Endodermal cell (in vitro differentiated cells): ENCODE measurements at regions not wholly inside any gene's neighbourhood (a gene's known extent, or its start where the extent isn't known, plus 50 kb on each side); places are given as distances from the start of the nearest gene placed in this dataset.

Experiments used
- DNase-seq: peaks from one replicate; pipeline ENCODE4 v3.0.0-alpha.2; 2017
- H3K27ac ChIP-seq: 2 replicates; pipeline ENCODE4 v1.5.1; 2013; ENCODE audit warnings: mild to moderate bottlenecking, low read depth, low read length, moderate library complexity
- H3K27me3 ChIP-seq: 2 replicates; pipeline ENCODE4 v1.6.1; 2013; ENCODE audit warnings: mild to moderate bottlenecking, low read length, moderate library complexity; ENCODE audit not compliant: insufficient read depth, control insufficient read depth, poor library complexity, severe bottlenecking
- H3K36me3 ChIP-seq: 2 replicates; pipeline ENCODE4 v1.7.0; 2013; ENCODE audit warnings: mild to moderate bottlenecking, low read length, moderate library complexity; ENCODE audit not compliant: control insufficient read depth, insufficient read depth
- H3K4me1 ChIP-seq: one replicate; pipeline ENCODE4 v1.7.0; 2013; ENCODE audit warnings: low read length; ENCODE audit not compliant: control insufficient read depth, insufficient read depth
- H3K4me3 ChIP-seq: 2 replicates; pipeline ENCODE4 v1.5.1; 2013; ENCODE audit warnings: mild to moderate bottlenecking, low read length, moderate library complexity
- H3K9ac ChIP-seq: 2 replicates; pipeline ENCODE4 v1.6.1; 2013; ENCODE audit warnings: mild to moderate bottlenecking, low read length, moderate library complexity; ENCODE audit not compliant: poor library complexity, severe bottlenecking; ENCODE audit errors: extremely low read depth
- H3K9me3 ChIP-seq: 2 replicates; pipeline ENCODE4 v1.6.1; 2013; ENCODE audit warnings: mild to moderate bottlenecking, low read length, moderate library complexity; ENCODE audit not compliant: control insufficient read depth
- H3K27ac Mint-ChIP-seq: 2 replicates; pipeline ENCODE4 v1.8.0; 2020; ENCODE audit warnings: mixed read lengths
- H3K27me3 Mint-ChIP-seq: 2 replicates; pipeline ENCODE4 v1.8.0; 2021; ENCODE audit warnings: mild to moderate bottlenecking, mixed read lengths; ENCODE audit not compliant: insufficient read depth
- H3K36me3 Mint-ChIP-seq: 2 replicates; pipeline ENCODE4 v1.8.0; 2020; ENCODE audit warnings: low read depth, mixed read lengths
- H3K4me1 Mint-ChIP-seq: 2 replicates; pipeline ENCODE4 v1.8.0; 2020; ENCODE audit warnings: mixed read lengths
- H3K4me3 Mint-ChIP-seq: 2 replicates; pipeline ENCODE4 v1.8.0; 2020; ENCODE audit warnings: mild to moderate bottlenecking, moderate library complexity, mixed read lengths
- H3K9me3 Mint-ChIP-seq: 2 replicates; pipeline ENCODE4 v1.8.0; 2020; ENCODE audit warnings: mild to moderate bottlenecking, mixed read lengths
- WGBS, 2 experiments: methylation state at CpG; one replicate each; pipeline versions ENCODE4 v1.1.5 to v1.1.7; 2013; ENCODE audit warnings: missing lambda C conversion rate in 2 of 2, mixed read lengths in 1 of 2; ENCODE audit not compliant: insufficient coverage in 1 of 2, insufficient read length in 1 of 2; 5-methylcytosine and 5-hydroxymethylcytosine counted together
- TF ChIP-seq, protein P1 (sequence below): fragments of 200-600 bp; sonication (generic); conservative IDR thresholded peaks from 2 replicates; pipeline ENCODE4 v1.5.0; 2021; ENCODE audit warnings: antibody characterized with exemption, mild to moderate bottlenecking

DNA sequence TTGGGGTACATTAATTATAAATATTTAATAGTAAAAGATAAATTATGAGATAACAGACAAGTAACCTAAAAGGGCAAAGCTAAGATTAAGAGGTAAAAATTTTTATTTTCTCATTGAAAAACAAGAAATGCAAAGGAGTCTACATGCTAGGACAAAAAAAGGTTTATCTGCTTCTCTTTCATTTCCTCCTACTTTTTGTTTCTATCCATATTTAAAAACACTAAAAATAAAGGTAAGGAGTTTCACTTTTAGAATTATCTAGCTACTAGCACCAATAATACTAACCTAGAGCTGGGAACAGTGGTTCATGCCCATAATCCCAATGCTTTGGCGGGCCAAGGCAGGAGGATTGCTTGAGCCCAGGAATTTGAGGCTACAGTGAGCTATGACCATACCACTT is 1551.7 kb upstream of the SLC39A10 start:
- Histone ChIP-seq H3K4me3 (no peak overlapping the region), H3K27ac (no peak overlapping the region), H3K4me1 (no peaks in the 10 kb centered on the region), H3K9ac (no peak overlapping the region), H3K9me3 (no peaks in the 10 kb centered on the region), H3K36me3 (no peaks in the 10 kb centered on the region), H3K27me3 (no peaks in the 10 kb centered on the region)
- TF ChIP-seq, protein P1, sequence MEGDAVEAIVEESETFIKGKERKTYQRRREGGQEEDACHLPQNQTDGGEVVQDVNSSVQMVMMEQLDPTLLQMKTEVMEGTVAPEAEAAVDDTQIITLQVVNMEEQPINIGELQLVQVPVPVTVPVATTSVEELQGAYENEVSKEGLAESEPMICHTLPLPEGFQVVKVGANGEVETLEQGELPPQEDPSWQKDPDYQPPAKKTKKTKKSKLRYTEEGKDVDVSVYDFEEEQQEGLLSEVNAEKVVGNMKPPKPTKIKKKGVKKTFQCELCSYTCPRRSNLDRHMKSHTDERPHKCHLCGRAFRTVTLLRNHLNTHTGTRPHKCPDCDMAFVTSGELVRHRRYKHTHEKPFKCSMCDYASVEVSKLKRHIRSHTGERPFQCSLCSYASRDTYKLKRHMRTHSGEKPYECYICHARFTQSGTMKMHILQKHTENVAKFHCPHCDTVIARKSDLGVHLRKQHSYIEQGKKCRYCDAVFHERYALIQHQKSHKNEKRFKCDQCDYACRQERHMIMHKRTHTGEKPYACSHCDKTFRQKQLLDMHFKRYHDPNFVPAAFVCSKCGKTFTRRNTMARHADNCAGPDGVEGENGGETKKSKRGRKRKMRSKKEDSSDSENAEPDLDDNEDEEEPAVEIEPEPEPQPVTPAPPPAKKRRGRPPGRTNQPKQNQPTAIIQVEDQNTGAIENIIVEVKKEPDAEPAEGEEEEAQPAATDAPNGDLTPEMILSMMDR, result no peak
- Mint-ChIP-seq H3K4me3 (no peak overlapping the region), H3K27me3 (no peaks in the 10 kb centered on the region), H3K4me1 (peaks cover under 1% of the 10 kb centered on the region), H3K27ac (no peak overlapping the region), H3K9me3 (no peaks in the 10 kb centered on the region), H3K36me3 (no peaks in the 10 kb centered on the region)
- 94% methylated on average over 1 of the region's 1 CpG; no CpG with 5 or more reads in 1 of the 2 experiments for WGBS, 2 experiments
- DNase-seq, result no peak

DNA sequence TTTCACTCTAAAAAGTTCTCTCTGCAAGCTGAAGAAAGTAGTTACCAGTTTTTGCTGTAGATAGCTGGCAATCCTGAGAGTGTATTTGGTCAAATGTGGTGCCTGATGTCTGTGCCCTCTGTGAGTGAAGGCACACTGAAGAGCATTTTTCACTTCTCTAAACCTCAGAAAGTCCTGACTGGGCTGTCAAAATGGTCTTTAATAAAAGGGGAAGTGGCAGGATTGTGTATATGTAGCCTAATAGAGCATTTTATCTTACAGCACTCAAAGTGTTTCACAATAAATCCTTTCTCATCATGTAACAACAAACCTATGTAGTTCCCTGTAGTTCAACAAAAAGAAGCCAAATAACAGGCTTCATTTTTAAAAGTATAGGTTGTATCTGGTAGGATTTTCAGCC is 1552.3 kb upstream of the SLC39A10 start:
- TF ChIP-seq, protein P1, result no peak
- H3K9ac ChIP-seq, result no peak overlapping the region
- no peaks in the 10 kb centered on the region for H3K9me3 ChIP-seq
- H3K27ac ChIP-seq, result no peak overlapping the region
- Mint-ChIP-seq H3K4me3 (no peak overlapping the region), H3K27me3 (no peaks in the 10 kb centered on the region), H3K36me3 (no peaks in the 10 kb centered on the region), H3K9me3 (no peaks in the 10 kb centered on the region), H3K4me1 (peaks cover 3% of the 10 kb centered on the region), H3K27ac (no peak overlapping the region)
- H3K4me3 ChIP-seq, result no peak overlapping the region
- no peaks in the 10 kb centered on the region for H3K27me3 ChIP-seq
- no peaks in the 10 kb centered on the region for H3K36me3 ChIP-seq
- no peak for DNase-seq
- no peaks in the 10 kb centered on the region for H3K4me1 ChIP-seq

DNA sequence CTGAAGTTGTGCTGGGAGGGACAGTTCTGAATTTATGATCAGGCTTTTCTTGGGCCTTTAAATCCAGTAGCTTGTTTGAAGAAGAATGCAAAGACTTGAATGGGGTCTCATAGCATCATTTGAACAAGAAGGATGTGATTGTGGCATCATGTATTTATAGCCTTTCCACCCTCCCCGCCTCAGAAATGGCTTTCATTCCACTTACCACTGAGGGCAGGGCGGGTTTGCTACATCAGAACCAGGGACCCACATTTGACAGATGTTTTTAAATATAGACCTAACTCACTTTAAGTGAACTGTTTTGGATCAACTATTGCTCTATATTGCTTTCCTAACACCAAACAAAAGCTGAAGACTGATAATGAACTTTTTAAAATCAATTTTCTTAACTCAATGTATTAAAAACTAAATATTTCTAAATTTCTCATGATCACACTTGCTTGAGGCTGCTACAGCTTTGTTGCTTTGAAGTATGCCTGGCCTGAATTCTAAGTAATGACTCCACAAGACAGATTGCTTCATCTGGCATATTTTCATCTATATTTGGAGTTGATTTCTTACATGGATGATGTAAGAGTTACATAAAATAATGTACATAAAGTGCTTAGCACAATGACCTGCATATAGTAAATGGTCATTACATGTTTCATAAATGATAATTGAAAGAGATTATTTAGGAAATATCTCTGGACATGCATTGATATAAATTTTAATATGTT is 1552.9 kb upstream of the SLC39A10 start:
- Mint-ChIP-seq H3K27ac (no peak overlapping the region), H3K27me3 (no peaks in the 10 kb centered on the region), H3K4me3 (no peak overlapping the region), H3K36me3 (no peaks in the 10 kb centered on the region), H3K4me1 (peaks cover 3% of the 10 kb centered on the region), H3K9me3 (no peaks in the 10 kb centered on the region)
- TF ChIP-seq, protein P1, result no peak
- no peak for DNase-seq
- Histone ChIP-seq H3K36me3 (no peaks in the 10 kb centered on the region), H3K9ac (no peak overlapping the region), H3K4me3 (no peak overlapping the region), H3K27ac (no peak overlapping the region), H3K4me1 (no peaks in the 10 kb centered on the region), H3K27me3 (no peaks in the 10 kb centered on the region), H3K9me3 (no peaks in the 10 kb centered on the region)
- WGBS, 2 experiments, result 84 to 86% methylated on average over 1 to 2 of the region's 2 CpGs
